WERI-Rb-1 (cell line): ENCODE measurements at regions not wholly inside any gene's neighbourhood (a gene's known extent, or its start where the extent isn't known, plus 50 kb on each side); places are given as distances from the start of the nearest gene placed in this dataset.

Experiments
- DNase-seq: peaks from one replicate; pipeline ENCODE4 v3.0.0-alpha.2; 2020
- H3K27ac ChIP-seq: fragments of 250-450 bp; sonication (Bioruptor Pico); 2 replicates; pipeline ENCODE4 v1.5.1; 2020; ENCODE audit warnings: mild to moderate bottlenecking, moderate library complexity
- H3K27me3 ChIP-seq: fragments of 250-450 bp; sonication (Bioruptor Pico); 2 replicates; pipeline ENCODE4 v1.5.1; 2021; ENCODE audit warnings: mild to moderate bottlenecking, low read depth, moderate library complexity; ENCODE audit not compliant: insufficient read depth, severe bottlenecking
- H3K36me3 ChIP-seq: fragments of 250-450 bp; sonication (Bioruptor Pico); 2 replicates; pipeline ENCODE4 v1.5.1; 2020; ENCODE audit warnings: mild to moderate bottlenecking, moderate library complexity
- H3K4me3 ChIP-seq: 2 replicates; pipeline ENCODE4 v1.5.1; 2011; ENCODE audit warnings: low read depth, mild to moderate bottlenecking, control low read depth, low read length
- H3K9me3 ChIP-seq: fragments of 250-450 bp; sonication (Bioruptor Pico); 2 replicates; pipeline ENCODE4 v1.5.1; 2021; ENCODE audit warnings: mild to moderate bottlenecking, moderate library complexity; ENCODE audit not compliant: severe bottlenecking
- TF ChIP-seq, protein P1 (sequence below): IDR thresholded peaks from 2 replicates; pipeline ENCODE4 v1.5.1; 2011; ENCODE audit warnings: low read depth, mild to moderate bottlenecking, control low read depth, inconsistent platforms, low read length

- Histone ChIP-seq H3K4me3 (no peak overlapping the region), H3K27ac (no peak overlapping the region)
Measured at GRCh38 chr4:55018978-55019377, 106.4 kb downstream of the KDR start.

DNA sequence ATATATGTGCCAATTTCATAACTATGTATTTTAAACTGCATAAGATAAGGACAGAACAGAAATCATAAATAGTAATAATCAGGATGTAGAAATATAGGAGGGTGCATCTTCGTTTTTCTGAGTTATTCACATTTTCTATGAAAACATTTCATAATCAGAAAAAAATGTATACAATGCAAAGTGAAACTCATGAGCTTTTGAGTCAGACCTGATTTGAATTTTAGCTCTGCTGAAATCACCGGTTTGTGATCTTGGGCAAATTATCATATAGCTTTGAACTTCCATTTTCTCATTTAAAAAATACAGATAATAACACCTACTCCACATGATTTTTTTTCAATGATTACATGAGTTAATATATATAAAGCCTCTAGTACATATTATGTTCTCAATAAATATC, 106.9 kb downstream of the KDR start:
- no peak for DNase-seq
- H3K4me3 ChIP-seq: no peak overlapping the region
- H3K36me3 ChIP-seq: no peaks in the 10 kb centered on the region
- TF ChIP-seq, protein P1, sequence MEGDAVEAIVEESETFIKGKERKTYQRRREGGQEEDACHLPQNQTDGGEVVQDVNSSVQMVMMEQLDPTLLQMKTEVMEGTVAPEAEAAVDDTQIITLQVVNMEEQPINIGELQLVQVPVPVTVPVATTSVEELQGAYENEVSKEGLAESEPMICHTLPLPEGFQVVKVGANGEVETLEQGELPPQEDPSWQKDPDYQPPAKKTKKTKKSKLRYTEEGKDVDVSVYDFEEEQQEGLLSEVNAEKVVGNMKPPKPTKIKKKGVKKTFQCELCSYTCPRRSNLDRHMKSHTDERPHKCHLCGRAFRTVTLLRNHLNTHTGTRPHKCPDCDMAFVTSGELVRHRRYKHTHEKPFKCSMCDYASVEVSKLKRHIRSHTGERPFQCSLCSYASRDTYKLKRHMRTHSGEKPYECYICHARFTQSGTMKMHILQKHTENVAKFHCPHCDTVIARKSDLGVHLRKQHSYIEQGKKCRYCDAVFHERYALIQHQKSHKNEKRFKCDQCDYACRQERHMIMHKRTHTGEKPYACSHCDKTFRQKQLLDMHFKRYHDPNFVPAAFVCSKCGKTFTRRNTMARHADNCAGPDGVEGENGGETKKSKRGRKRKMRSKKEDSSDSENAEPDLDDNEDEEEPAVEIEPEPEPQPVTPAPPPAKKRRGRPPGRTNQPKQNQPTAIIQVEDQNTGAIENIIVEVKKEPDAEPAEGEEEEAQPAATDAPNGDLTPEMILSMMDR: no peak
- no peak overlapping the region for H3K27ac ChIP-seq
- H3K27me3 ChIP-seq: peaks cover 24% of the 10 kb centered on the region
- H3K9me3 ChIP-seq: no peaks in the 10 kb centered on the region

More at GRCh38 chr4:55018978-55019377, 106.4 kb downstream of the KDR start:
- no peaks in the 10 kb centered on the region for H3K36me3 ChIP-seq
- H3K9me3 ChIP-seq: no peaks in the 10 kb centered on the region
- TF ChIP-seq, protein P1: no peak
- peaks cover 21% of the 10 kb centered on the region for H3K27me3 ChIP-seq
- no peak for DNase-seq

GRCh38 chr4:55017406-55017805, 108.0 kb downstream of the KDR start:
- TF ChIP-seq, protein P1: no peak
- DNase-seq: no peak
- H3K27me3 ChIP-seq: peaks cover 33% of the 10 kb centered on the region

DNA sequence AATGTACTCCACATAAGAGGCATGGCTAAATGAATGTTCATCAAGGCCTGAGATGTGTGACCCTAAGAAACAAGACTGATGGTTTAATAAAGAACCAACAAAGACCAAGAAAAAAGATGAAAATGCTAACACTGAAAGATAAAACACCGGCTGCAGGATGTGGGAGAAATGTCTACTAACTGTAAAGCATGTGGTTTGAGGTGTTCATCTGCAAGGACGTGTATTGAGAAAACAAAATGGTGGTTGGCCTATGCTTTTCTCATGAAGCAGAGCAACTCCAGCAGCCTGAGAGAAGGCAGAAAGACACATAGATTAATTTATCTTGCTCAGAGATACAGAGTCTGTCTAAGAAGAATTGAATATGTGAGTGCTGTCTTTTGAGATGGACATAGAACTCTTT, 109.3 kb downstream of the KDR start:
- no peak for DNase-seq
- no peaks in the 10 kb centered on the region for H3K36me3 ChIP-seq

More at GRCh38 chr4:55017406-55017805, 108.0 kb downstream of the KDR start:
- no peak overlapping the region for H3K27ac ChIP-seq
- H3K4me3 ChIP-seq: no peak overlapping the region
- H3K36me3 ChIP-seq: no peaks in the 10 kb centered on the region
- H3K9me3 ChIP-seq: no peaks in the 10 kb centered on the region

DNA sequence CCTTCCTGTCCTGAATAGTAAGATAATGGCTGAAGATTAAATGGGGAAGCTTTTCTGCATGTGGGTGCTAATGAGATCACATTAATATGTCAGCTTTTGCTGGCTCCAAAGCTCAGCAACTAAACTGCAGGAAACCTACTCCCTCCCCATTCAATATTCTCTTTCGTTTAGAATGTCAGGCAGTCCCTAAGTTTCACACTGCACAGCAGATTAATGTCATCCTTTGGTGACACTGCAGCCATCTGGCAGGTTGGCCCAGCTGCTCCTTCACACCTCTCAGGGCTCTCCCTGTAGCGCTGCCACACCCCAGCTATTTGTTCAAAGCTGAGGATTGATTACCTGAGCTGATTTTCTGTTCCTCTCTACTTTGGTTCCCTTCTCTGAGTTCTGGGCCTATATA, 110.5 kb downstream of the KDR start:
- Histone ChIP-seq H3K9me3 (no peaks in the 10 kb centered on the region), H3K27ac (no peak overlapping the region), H3K27me3 (peaks cover 34% of the 10 kb centered on the region), H3K4me3 (no peak overlapping the region), H3K36me3 (no peaks in the 10 kb centered on the region)
- no peak for DNase-seq
- TF ChIP-seq, protein P1: no peak

More for the DNA sequence above, 109.3 kb downstream of the KDR start:
- Histone ChIP-seq H3K9me3 (no peaks in the 10 kb centered on the region), H3K27me3 (peaks cover 34% of the 10 kb centered on the region), H3K27ac (no peak overlapping the region), H3K4me3 (no peak overlapping the region)
- TF ChIP-seq, protein P1: no peak

DNA sequence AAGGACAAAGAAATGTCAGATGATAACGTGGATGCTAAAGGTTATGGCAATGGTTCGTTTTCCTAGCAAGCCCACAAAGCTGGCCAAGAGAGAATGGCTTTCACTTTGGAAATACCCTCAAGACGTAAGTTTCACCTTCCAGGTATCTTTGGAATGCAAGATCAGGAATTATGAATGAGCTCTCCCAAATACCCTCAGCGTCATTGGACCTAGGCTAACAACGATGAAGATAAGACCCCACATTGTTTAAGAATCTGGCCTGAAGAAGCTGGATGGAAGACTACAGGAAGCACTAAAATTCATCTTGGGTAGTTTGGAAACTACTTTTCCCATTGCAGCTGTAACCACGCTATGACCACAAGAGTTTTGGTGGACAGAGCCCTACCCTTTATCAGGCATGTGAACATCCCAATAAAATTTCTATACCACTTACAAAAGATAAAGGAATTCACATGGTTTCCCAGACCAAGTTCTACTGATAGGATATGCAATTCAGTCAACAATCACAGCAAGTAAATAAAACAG, 111.9 kb downstream of the KDR start:
- Histone ChIP-seq H3K36me3 (no peaks in the 10 kb centered on the region), H3K27ac (no peak overlapping the region), H3K9me3 (no peaks in the 10 kb centered on the region), H3K27me3 (peaks cover 34% of the 10 kb centered on the region), H3K4me3 (no peak overlapping the region)
- DNase-seq: no peak
- TF ChIP-seq, protein P1: no peak
